MM.1S (cell line): ENCODE measurements at regions not wholly inside any gene's neighbourhood (a gene's known extent, or its start where the extent isn't known, plus 50 kb on each side); places are given as distances from the start of the nearest gene placed in this dataset.

ENCODE experiments used
- DNase-seq: peaks from one replicate; pipeline ENCODE4 v3.0.0-alpha.2; 2015
- H2AFZ ChIP-seq: fragments of 300-600 bp; sonication (generic); 2 replicates; pipeline ENCODE4 v1.6.0; 2016; ENCODE audit warnings: antibody characterized with exemption, low read length
- H3F3A ChIP-seq: fragments of 300-600 bp; sonication (generic); 2 replicates; pipeline ENCODE4 v1.6.1; 2016; ENCODE audit warnings: mild to moderate bottlenecking, antibody characterized with exemption, low read length, moderate library complexity, mixed read lengths; ENCODE audit not compliant: insufficient read depth
- H3K27ac ChIP-seq: fragments of 300-600 bp; sonication (generic); 2 replicates; pipeline ENCODE4 v1.5.1; 2016; ENCODE audit warnings: mild to moderate bottlenecking, low read length
- H3K27me3 ChIP-seq: fragments of 300-600 bp; sonication (generic); replicated peaks from 2 replicates; pipeline ENCODE4 v1.6.0; 2016; ENCODE audit warnings: low read length; ENCODE audit not compliant: insufficient read depth
- H3K36me3 ChIP-seq: fragments of 300-600 bp; sonication (generic); replicated peaks from 2 replicates; pipeline ENCODE4 v1.6.1; 2016; ENCODE audit warnings: mild to moderate bottlenecking, low read length, mixed read lengths; ENCODE audit not compliant: insufficient read depth
- H3K4me1 ChIP-seq: fragments of 300-600 bp; sonication (generic); 2 replicates; pipeline ENCODE4 v1.6.1; 2016; ENCODE audit warnings: low read length, mixed read lengths
- H3K4me2 ChIP-seq: fragments of 300-600 bp; sonication (generic); 2 replicates; pipeline ENCODE4 v1.6.0; 2016; ENCODE audit warnings: low read depth, low read length
- H3K4me3 ChIP-seq: fragments of 300-600 bp; sonication (generic); 2 replicates; pipeline ENCODE4 v1.5.1; 2016; ENCODE audit warnings: low read length, mixed read lengths
- H3K79me2 ChIP-seq: fragments of 300-600 bp; sonication (generic); 2 replicates; pipeline ENCODE4 v1.6.1; 2016; ENCODE audit warnings: mixed run types, low read length, mixed read lengths
- H3K9ac ChIP-seq: fragments of 300-600 bp; sonication (generic); 2 replicates; pipeline ENCODE4 v1.6.1; 2016; ENCODE audit warnings: low read length, mixed read lengths
- H3K9me2 ChIP-seq: fragments of 300-600 bp; sonication (generic); replicated peaks from 2 replicates; pipeline ENCODE4 v1.6.1; 2016; ENCODE audit warnings: mild to moderate bottlenecking, low read length, mixed read lengths; ENCODE audit not compliant: insufficient read depth
- H3K9me3 ChIP-seq: fragments of 300-600 bp; sonication (generic); replicated peaks from 2 replicates; pipeline ENCODE4 v1.6.1; 2016; ENCODE audit warnings: mild to moderate bottlenecking, low read length, mixed read lengths; ENCODE audit not compliant: insufficient read depth
- H4K20me1 ChIP-seq: fragments of 300-600 bp; sonication (generic); 2 replicates; pipeline ENCODE4 v1.6.1; 2016; ENCODE audit warnings: mild to moderate bottlenecking, low read length, moderate library complexity, mixed read lengths; ENCODE audit not compliant: insufficient read depth
- EZH2 ChIP-seq: fragments of 300-600 bp; sonication (generic); optimal IDR thresholded peaks from 2 replicates; pipeline ENCODE3; 2017; ENCODE audit warnings: low read depth, mild to moderate bottlenecking, antibody characterized with exemption, low read length, mixed read lengths
- EZH2phosphoT487 ChIP-seq: fragments of 300-600 bp; sonication (generic); IDR thresholded peaks from 2 replicates; pipeline ENCODE4 v1.6.1; 2018; ENCODE audit warnings: antibody characterized with exemption, low read length
- TF ChIP-seq, protein P1 (sequence below): fragments of 300-600 bp; sonication (generic); IDR thresholded peaks from 2 replicates; pipeline ENCODE4 v1.5.1; 2016; ENCODE audit warnings: antibody characterized with exemption, low read length, mixed read lengths

DNA sequence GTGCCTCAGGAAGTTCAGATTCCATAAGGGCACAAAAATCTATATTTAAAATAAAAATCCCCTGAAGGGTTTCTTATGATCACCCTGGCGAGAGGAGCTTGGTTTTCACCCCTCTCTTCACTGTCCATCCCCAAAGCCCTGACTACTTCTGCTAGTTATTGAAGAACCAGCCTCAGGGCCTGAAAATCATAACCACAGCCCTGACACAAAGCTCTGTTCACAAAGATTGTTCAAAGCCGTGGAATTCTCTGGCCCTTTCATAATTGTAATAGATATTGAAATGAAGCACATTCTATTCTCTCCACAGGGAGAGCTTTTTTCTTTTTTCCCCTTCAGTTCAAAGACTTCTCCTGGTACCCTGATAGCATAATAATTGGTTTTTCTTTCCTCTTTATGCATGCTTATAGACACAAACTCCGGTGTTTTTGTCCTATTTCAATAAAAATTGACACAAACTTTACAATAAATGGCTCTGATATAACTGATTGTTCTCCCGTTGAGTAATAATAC, 343.8 kb downstream of the CAAP1 start:
- peaks cover 11% of the 10 kb centered on the region; the same call in 1 of the 2 replicates for H3K4me1 ChIP-seq
- H3K27ac ChIP-seq = no peak overlapping the region
- no peaks in the 10 kb centered on the region for H4K20me1 ChIP-seq
- no peak overlapping the region for H2AFZ ChIP-seq
- H3K4me2 ChIP-seq = no peak overlapping the region
- no peak for DNase-seq
- no peaks in the 10 kb centered on the region for H3F3A ChIP-seq
- H3K4me3 ChIP-seq = no peak overlapping the region
- no peaks in the 10 kb centered on the region for H3K79me2 ChIP-seq
- no peak for TF ChIP-seq EZH2phosphoT487
- no peak for TF ChIP-seq EZH2
- TF ChIP-seq, protein P1, sequence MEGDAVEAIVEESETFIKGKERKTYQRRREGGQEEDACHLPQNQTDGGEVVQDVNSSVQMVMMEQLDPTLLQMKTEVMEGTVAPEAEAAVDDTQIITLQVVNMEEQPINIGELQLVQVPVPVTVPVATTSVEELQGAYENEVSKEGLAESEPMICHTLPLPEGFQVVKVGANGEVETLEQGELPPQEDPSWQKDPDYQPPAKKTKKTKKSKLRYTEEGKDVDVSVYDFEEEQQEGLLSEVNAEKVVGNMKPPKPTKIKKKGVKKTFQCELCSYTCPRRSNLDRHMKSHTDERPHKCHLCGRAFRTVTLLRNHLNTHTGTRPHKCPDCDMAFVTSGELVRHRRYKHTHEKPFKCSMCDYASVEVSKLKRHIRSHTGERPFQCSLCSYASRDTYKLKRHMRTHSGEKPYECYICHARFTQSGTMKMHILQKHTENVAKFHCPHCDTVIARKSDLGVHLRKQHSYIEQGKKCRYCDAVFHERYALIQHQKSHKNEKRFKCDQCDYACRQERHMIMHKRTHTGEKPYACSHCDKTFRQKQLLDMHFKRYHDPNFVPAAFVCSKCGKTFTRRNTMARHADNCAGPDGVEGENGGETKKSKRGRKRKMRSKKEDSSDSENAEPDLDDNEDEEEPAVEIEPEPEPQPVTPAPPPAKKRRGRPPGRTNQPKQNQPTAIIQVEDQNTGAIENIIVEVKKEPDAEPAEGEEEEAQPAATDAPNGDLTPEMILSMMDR = no peak
- no peaks in the 10 kb centered on the region for H3K9me3 ChIP-seq
- no peaks in the 10 kb centered on the region for H3K9me2 ChIP-seq
- H3K27me3 ChIP-seq = no peaks in the 10 kb centered on the region
- H3K36me3 ChIP-seq = no peaks in the 10 kb centered on the region
- no peak overlapping the region for H3K9ac ChIP-seq

DNA sequence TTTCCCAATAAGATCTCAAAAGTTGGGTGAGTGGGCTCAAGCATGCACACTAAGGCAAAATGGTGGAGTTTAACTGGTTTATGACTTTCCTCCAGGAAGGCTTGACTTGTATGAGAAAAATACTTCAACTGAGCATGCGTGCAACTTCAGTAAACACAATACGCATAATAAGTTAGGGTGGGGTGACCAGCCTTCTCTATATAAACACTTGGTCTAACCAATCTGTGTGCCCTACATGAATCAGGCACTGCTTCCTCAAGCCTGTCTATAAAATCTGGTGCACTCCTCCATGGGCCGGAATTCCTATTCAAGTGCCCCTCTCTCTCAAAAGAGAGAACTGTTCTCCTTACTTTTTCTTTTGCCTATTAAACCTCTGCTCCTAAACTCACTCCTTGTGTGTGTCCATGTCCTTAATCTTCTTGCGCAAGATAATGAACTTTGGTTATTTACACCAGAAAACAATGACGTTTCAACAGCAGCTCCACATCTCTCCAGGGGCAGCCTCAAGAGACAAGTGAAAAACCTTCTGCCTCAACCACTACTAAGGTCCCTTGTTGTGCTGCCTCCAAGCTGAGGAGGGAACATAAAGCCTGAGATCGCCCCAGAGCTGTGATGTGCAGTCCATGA, 352.6 kb downstream of the CAAP1 start:
- no peaks in the 10 kb centered on the region for H3K9me2 ChIP-seq
- no peaks in the 10 kb centered on the region for H3K4me1 ChIP-seq
- no peaks in the 10 kb centered on the region for H3K9me3 ChIP-seq
- no peak overlapping the region for H3K4me3 ChIP-seq
- no peak for DNase-seq
- TF ChIP-seq, protein P1 = no peak
- no peak for TF ChIP-seq EZH2
- no peak for TF ChIP-seq EZH2phosphoT487
- H3F3A ChIP-seq = no peaks in the 10 kb centered on the region
- H3K27ac ChIP-seq = no peak overlapping the region
- H3K4me2 ChIP-seq = no peak overlapping the region
- H3K9ac ChIP-seq = no peak overlapping the region
- H3K27me3 ChIP-seq = no peaks in the 10 kb centered on the region
- no peaks in the 10 kb centered on the region for H4K20me1 ChIP-seq
- H2AFZ ChIP-seq = no peak overlapping the region
- no peaks in the 10 kb centered on the region for H3K36me3 ChIP-seq
- H3K79me2 ChIP-seq = no peaks in the 10 kb centered on the region

DNA sequence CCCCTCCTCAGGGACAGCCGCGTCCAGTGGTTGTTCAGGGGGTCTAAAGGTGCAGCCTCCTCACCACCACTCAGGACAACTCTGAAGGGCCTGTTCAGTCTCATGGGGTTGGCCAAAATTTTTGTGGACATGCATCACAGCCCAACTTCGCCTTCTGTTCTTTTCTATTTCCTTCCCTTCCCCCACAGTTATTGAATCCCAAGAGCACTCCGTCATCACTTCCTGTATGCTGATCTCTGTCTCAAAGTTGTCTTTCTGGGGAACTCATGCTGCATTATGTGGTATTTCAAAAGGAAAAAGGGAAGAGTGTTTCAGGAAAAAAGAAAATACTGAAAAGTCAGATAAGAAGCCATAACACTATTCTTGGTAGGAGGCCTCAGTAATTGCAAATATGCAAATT, 355.4 kb downstream of the CAAP1 start:
- H3K4me2 ChIP-seq = no peak overlapping the region
- no peaks in the 10 kb centered on the region for H3K4me1 ChIP-seq
- no peaks in the 10 kb centered on the region for H3K9me2 ChIP-seq
- no peaks in the 10 kb centered on the region for H3K27me3 ChIP-seq
- no peaks in the 10 kb centered on the region for H4K20me1 ChIP-seq
- H2AFZ ChIP-seq = no peak overlapping the region
- no peaks in the 10 kb centered on the region for H3K9me3 ChIP-seq
- no peak overlapping the region for H3K9ac ChIP-seq
- DNase-seq = no peak
- H3K79me2 ChIP-seq = no peaks in the 10 kb centered on the region
- TF ChIP-seq, protein P1 = no peak
- no peak for TF ChIP-seq EZH2phosphoT487
- no peak for TF ChIP-seq EZH2
- H3K36me3 ChIP-seq = no peaks in the 10 kb centered on the region
- H3K27ac ChIP-seq = no peak overlapping the region
- no peaks in the 10 kb centered on the region for H3F3A ChIP-seq
- H3K4me3 ChIP-seq = no peak overlapping the region
